ENCODE measurements at regions not wholly inside any gene's neighbourhood (a gene's known extent, or its start where the extent isn't known, plus 50 kb on each side); places are given as distances from the start of the nearest gene placed in this dataset.

GRCh38 chr3:167166594-167167253, 213.4 kb downstream of the ZBBX start:
- H3K4me1 ChIP-seq (ENCODE audit: insufficient read depth): no peaks in the 10 kb centered on the region
- H3K4me3 ChIP-seq: no peak overlapping the region
- H3F3A ChIP-seq (ENCODE audit: insufficient read depth): no peaks in the 10 kb centered on the region
- no peak for TF ChIP-seq EZH2phosphoT487 (IDR thresholded peaks at IDR 0.05; ENCODE audit: insufficient read depth, low read depth)
- no peak for TF ChIP-seq EZH2 (IDR thresholded peaks at IDR 0.05; ENCODE audit: insufficient read depth, poor library complexity, severe bottlenecking)
- H2AFZ ChIP-seq: no peak overlapping the region
- H3K79me2 ChIP-seq (ENCODE audit: insufficient read depth): no peaks in the 10 kb centered on the region
- in situ Hi-C loops (cut with MboI): no loop called here
- no peak overlapping the region for H3K9ac ChIP-seq
- 2% methylated on average over 4 of the region's 4 CpGs for WGBS, 2 experiments (ENCODE audit: low coverage in 1 of 2, low lambda C conversion rate in 2 of 2, missing lambda C conversion rate in 2 of 2)
- no peaks in the 10 kb centered on the region for H3K9me2 ChIP-seq (ENCODE audit: insufficient read depth)
- no peaks in the 10 kb centered on the region for H4K20me1 ChIP-seq (ENCODE audit: insufficient read depth)
- H3K27me3 ChIP-seq (replicated peaks; ENCODE audit: insufficient read depth): no peaks in the 10 kb centered on the region
- no peak for DNase-seq
- H3K4me2 ChIP-seq (ENCODE audit: unreplicated experiment): no peak overlapping the region
- no peak overlapping the region for H3K27ac ChIP-seq
- H3K36me3 ChIP-seq (ENCODE audit: low read depth): no peaks in the 10 kb centered on the region
- H3K9me3 ChIP-seq (ENCODE audit: low read depth): no peaks in the 10 kb centered on the region

- Histone ChIP-seq H3K4me3 (no peak overlapping the region), H3K4me2 (ENCODE audit: unreplicated experiment) (no peak overlapping the region), H3K9me3 (ENCODE audit: low read depth) (no peaks in the 10 kb centered on the region), H3K27ac (no peak overlapping the region), H3K4me1 (ENCODE audit: insufficient read depth) (no peaks in the 10 kb centered on the region), H3K27me3 (replicated peaks; ENCODE audit: insufficient read depth) (no peaks in the 10 kb centered on the region), H4K20me1 (ENCODE audit: insufficient read depth) (no peaks in the 10 kb centered on the region), H3K9me2 (ENCODE audit: insufficient read depth) (no peaks in the 10 kb centered on the region), H3F3A (ENCODE audit: insufficient read depth) (no peaks in the 10 kb centered on the region), H2AFZ (no peak overlapping the region), H3K36me3 (ENCODE audit: low read depth) (no peaks in the 10 kb centered on the region), H3K9ac (no peak overlapping the region), H3K79me2 (ENCODE audit: insufficient read depth) (no peaks in the 10 kb centered on the region)
- TF ChIP-seq EZH2 (IDR thresholded peaks at IDR 0.05; ENCODE audit: insufficient read depth, poor library complexity, severe bottlenecking): no peak
- no peak for DNase-seq
- in situ Hi-C loops (cut with MboI): no loop called here
Observed at GRCh38 chr3:167166012-167166411, 214.1 kb downstream of the ZBBX start.

- no peak for TF ChIP-seq EZH2 (IDR thresholded peaks at IDR 0.05; ENCODE audit: insufficient read depth, poor library complexity, severe bottlenecking)
- no peak for TF ChIP-seq EZH2phosphoT487 (IDR thresholded peaks at IDR 0.05; ENCODE audit: insufficient read depth, low read depth)
- H3K4me2 ChIP-seq (ENCODE audit: unreplicated experiment): no peak overlapping the region
- in situ Hi-C loops (cut with MboI): no loop called here
- H2AFZ ChIP-seq: no peak overlapping the region
- no peaks in the 10 kb centered on the region for H4K20me1 ChIP-seq (ENCODE audit: insufficient read depth)
- H3K9ac ChIP-seq: no peak overlapping the region
- no peaks in the 10 kb centered on the region for H3K4me1 ChIP-seq (ENCODE audit: insufficient read depth)
- no peak overlapping the region for H3K4me3 ChIP-seq
- no peaks in the 10 kb centered on the region for H3K79me2 ChIP-seq (ENCODE audit: insufficient read depth)
- H3K36me3 ChIP-seq (ENCODE audit: low read depth): no peaks in the 10 kb centered on the region
- H3F3A ChIP-seq (ENCODE audit: insufficient read depth): no peaks in the 10 kb centered on the region
- no peaks in the 10 kb centered on the region for H3K9me2 ChIP-seq (ENCODE audit: insufficient read depth)
- no peak for DNase-seq
- H3K27me3 ChIP-seq (replicated peaks; ENCODE audit: insufficient read depth): no peaks in the 10 kb centered on the region
- WGBS, 2 experiments (ENCODE audit: low coverage in 1 of 2, low lambda C conversion rate in 2 of 2, missing lambda C conversion rate in 2 of 2): 49 to 54% methylated on average over 3 of the region's 3 CpGs
- no peaks in the 10 kb centered on the region for H3K9me3 ChIP-seq (ENCODE audit: low read depth)
- no peak overlapping the region for H3K27ac ChIP-seq
Observed at GRCh38 chr3:167163580-167163979, 216.5 kb downstream of the ZBBX start.

DNA sequence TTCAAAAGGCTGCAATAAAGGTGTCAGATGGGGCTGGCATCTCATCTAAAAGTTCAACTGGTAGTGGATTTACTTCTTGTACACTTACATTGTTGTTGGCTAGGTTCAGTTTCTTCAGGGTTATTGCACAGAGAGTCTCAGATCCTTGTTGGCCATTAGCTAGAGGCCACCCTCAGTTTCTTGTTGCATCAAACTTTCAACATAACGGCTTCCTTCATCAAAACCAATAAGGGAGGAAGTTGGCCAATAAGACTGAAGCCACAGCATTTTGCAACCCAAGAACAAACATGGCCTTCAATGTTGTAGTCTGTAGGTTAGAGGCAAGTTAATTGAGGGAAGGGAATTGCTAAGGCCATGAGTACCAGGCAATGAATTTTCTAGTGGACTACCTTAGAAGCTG, 218.0 kb downstream of the ZBBX start:
- no peak overlapping the region for H2AFZ ChIP-seq
- no peaks in the 10 kb centered on the region for H3K4me1 ChIP-seq (ENCODE audit: insufficient read depth)
- H3K4me2 ChIP-seq (ENCODE audit: unreplicated experiment): no peak overlapping the region
- H3K9ac ChIP-seq: no peak overlapping the region
- H3K36me3 ChIP-seq (ENCODE audit: low read depth): no peaks in the 10 kb centered on the region
- no peak overlapping the region for H3K4me3 ChIP-seq
- H3K9me2 ChIP-seq (ENCODE audit: insufficient read depth): no peaks in the 10 kb centered on the region
- H3F3A ChIP-seq (ENCODE audit: insufficient read depth): no peaks in the 10 kb centered on the region
- 6 to 50% methylated on average over 1 of the region's 1 CpG for WGBS, 2 experiments (ENCODE audit: low coverage in 1 of 2, low lambda C conversion rate in 2 of 2, missing lambda C conversion rate in 2 of 2)
- TF ChIP-seq EZH2 (IDR thresholded peaks at IDR 0.05; ENCODE audit: insufficient read depth, poor library complexity, severe bottlenecking): no peak
- no peak for TF ChIP-seq EZH2phosphoT487 (IDR thresholded peaks at IDR 0.05; ENCODE audit: insufficient read depth, low read depth)
- H3K79me2 ChIP-seq (ENCODE audit: insufficient read depth): no peaks in the 10 kb centered on the region
- H3K9me3 ChIP-seq (ENCODE audit: low read depth): no peaks in the 10 kb centered on the region
- in situ Hi-C loops (cut with MboI): no loop called here
- no peaks in the 10 kb centered on the region for H4K20me1 ChIP-seq (ENCODE audit: insufficient read depth)
- H3K27ac ChIP-seq: no peak overlapping the region
- DNase-seq: no peak
- no peaks in the 10 kb centered on the region for H3K27me3 ChIP-seq (replicated peaks; ENCODE audit: insufficient read depth)

GRCh38 chr3:167160781-167161180, 219.3 kb downstream of the ZBBX start:
- WGBS, 2 experiments (ENCODE audit: low coverage in 1 of 2, low lambda C conversion rate in 2 of 2, missing lambda C conversion rate in 2 of 2): 0% methylated on average over 1 of the region's 1 CpG
- Histone ChIP-seq H3K9ac (no peak overlapping the region), H3K27ac (no peak overlapping the region), H3K9me2 (ENCODE audit: insufficient read depth) (no peaks in the 10 kb centered on the region), H3K4me2 (ENCODE audit: unreplicated experiment) (no peak overlapping the region), H3K4me3 (no peak overlapping the region), H3K27me3 (replicated peaks; ENCODE audit: insufficient read depth) (no peaks in the 10 kb centered on the region), H3K36me3 (ENCODE audit: low read depth) (no peaks in the 10 kb centered on the region), H2AFZ (no peak overlapping the region), H3K4me1 (ENCODE audit: insufficient read depth) (no peaks in the 10 kb centered on the region), H3K9me3 (ENCODE audit: low read depth) (no peaks in the 10 kb centered on the region), H4K20me1 (ENCODE audit: insufficient read depth) (no peaks in the 10 kb centered on the region), H3F3A (ENCODE audit: insufficient read depth) (no peaks in the 10 kb centered on the region), H3K79me2 (ENCODE audit: insufficient read depth) (no peaks in the 10 kb centered on the region)
- no peak for TF ChIP-seq EZH2phosphoT487 (IDR thresholded peaks at IDR 0.05; ENCODE audit: insufficient read depth, low read depth)
- TF ChIP-seq EZH2 (IDR thresholded peaks at IDR 0.05; ENCODE audit: insufficient read depth, poor library complexity, severe bottlenecking): no peak
- in situ Hi-C loops (cut with MboI): no loop called here
- no peak for DNase-seq
